IMR-90 (cell line): ENCODE measurements at regions not wholly inside any gene's neighbourhood (a gene's known extent, or its start where the extent isn't known, plus 50 kb on each side); places are given as distances from the start of the nearest gene placed in this dataset.

Source experiments
- ATAC-seq: fragments of 200-7000 bp; cut with Tn5 transposase; 2 replicates; pipeline ENCODE4 v1.9.1; 2020; ENCODE audit warnings: low read depth, mild to moderate bottlenecking, moderate library complexity
- BruUV-seq: library from RNA; stranded (reverse); fragments of 400-500 nt; replicated peaks from 2 replicates; lab custom pipeline; 2021; lab: Mats Ljungman, UMichigan
- CTCF ChIA-PET: fragments of 300-600 bp; formaldehyde crosslinking; extraction: SDS; loops from one replicate; lab custom pipeline; 2021; ENCODE audit warnings: antibody characterized with exemption; lab: Yijun Ruan, JAX
- POLR2A ChIA-PET: fragments of 300-600 bp; sonication (Branson Sonifier 250); formaldehyde crosslinking; loops from one replicate; lab custom pipeline; 2022; ENCODE audit warnings: antibody characterized with exemption; ENCODE audit not compliant: unreplicated experiment; lab: Charles Lee
- DNase-seq: peaks from one replicate; pipeline ENCODE4 v3.0.0; 2013
- H2AFZ ChIP-seq: replicated peaks from 2 replicates; pipeline ENCODE3; 2013; ENCODE audit warnings: low read length, mild to moderate bottlenecking; ENCODE audit not compliant: poor library complexity
- H2AK5ac ChIP-seq: 2 replicates; pipeline ENCODE4 v1.6.1; 2013; ENCODE audit warnings: low read depth, low read length, inconsistent platforms
- H2AK9ac ChIP-seq: replicated peaks from 2 replicates; pipeline ENCODE3; 2013; ENCODE audit warnings: mild to moderate bottlenecking, low read depth, low read length, moderate library complexity; ENCODE audit not compliant: poor library complexity
- H2BK120ac ChIP-seq: 2 replicates; pipeline ENCODE4 v1.6.1; 2013; ENCODE audit warnings: low read depth, low read length, inconsistent platforms
- H2BK15ac ChIP-seq: 3 replicates; pipeline ENCODE4 v1.6.1; 2013; ENCODE audit warnings: low read depth, low read length, inconsistent platforms
- H2BK20ac ChIP-seq: 2 replicates; pipeline ENCODE4 v1.6.1; 2013; ENCODE audit warnings: low read depth, mild to moderate bottlenecking, inconsistent platforms, low read length, moderate library complexity
- H2BK5ac ChIP-seq: 2 replicates; pipeline ENCODE4 v1.6.1; 2013; ENCODE audit warnings: mild to moderate bottlenecking, low read depth, low read length, inconsistent platforms; ENCODE audit not compliant: poor library complexity, severe bottlenecking
- H3K14ac ChIP-seq: replicated peaks from 2 replicates; pipeline ENCODE4 v1.6.1; 2013; ENCODE audit warnings: low read depth, low read length, inconsistent platforms
- H3K18ac ChIP-seq: 2 replicates; pipeline ENCODE4 v1.6.1; 2013; ENCODE audit warnings: low read depth, low read length, control low read depth
- H3K23ac ChIP-seq: 2 replicates; pipeline ENCODE4 v1.6.1; 2013; ENCODE audit warnings: low read depth, low read length, inconsistent platforms
- H3K27ac ChIP-seq: 2 replicates; pipeline ENCODE4 v1.5.1; 2013; ENCODE audit warnings: mild to moderate bottlenecking, control low read depth, low read length; ENCODE audit not compliant: insufficient read depth
- H3K27me3 ChIP-seq: 2 replicates; pipeline ENCODE4 v1.6.1; 2013; ENCODE audit warnings: low read length; ENCODE audit not compliant: control insufficient read depth, insufficient read depth
- H3K36me3 ChIP-seq: 2 replicates; pipeline ENCODE4 v1.6.1; 2013; ENCODE audit warnings: low read length, mixed read lengths; ENCODE audit not compliant: control insufficient read depth, insufficient read depth
- H3K4ac ChIP-seq: 2 replicates; pipeline ENCODE4 v1.6.1; 2013; ENCODE audit warnings: low read depth, low read length, inconsistent platforms
- H3K4me1 ChIP-seq: 2 replicates; pipeline ENCODE4 v1.6.1; 2013; ENCODE audit warnings: low read length, mixed read lengths; ENCODE audit not compliant: control insufficient read depth, insufficient read depth
- H3K4me2 ChIP-seq: 2 replicates; pipeline ENCODE4 v1.6.1; 2013; ENCODE audit warnings: low read depth, mild to moderate bottlenecking, control low read depth, low read length, moderate library complexity
- H3K4me3 ChIP-seq: 2 replicates; pipeline ENCODE4 v1.5.1; 2013; ENCODE audit warnings: low read depth, mild to moderate bottlenecking, control low read depth, low read length, moderate library complexity; ENCODE audit not compliant: insufficient read depth
- H3K56ac ChIP-seq: 2 replicates; pipeline ENCODE4 v1.6.1; 2013; ENCODE audit warnings: low read length, inconsistent platforms; ENCODE audit not compliant: insufficient read depth; ENCODE audit errors: extremely low read depth
- H3K79me1 ChIP-seq, 2 experiments: 2 replicates each; pipeline ENCODE4 v1.6.1; 2013; ENCODE audit warnings: low read length in 2 of 2, inconsistent platforms in 1 of 2, low read depth in 1 of 2
- H3K9ac ChIP-seq: 2 replicates; pipeline ENCODE4 v1.6.1; 2013; ENCODE audit warnings: low read depth, low read length, control low read depth
- H3K9me1 ChIP-seq: 2 replicates; pipeline ENCODE4 v1.6.1; 2013; ENCODE audit warnings: low read length, inconsistent platforms; ENCODE audit not compliant: insufficient read depth
- H3K9me3 ChIP-seq: 2 replicates; pipeline ENCODE4 v1.6.1; 2013; ENCODE audit warnings: low read length; ENCODE audit not compliant: control insufficient read depth, insufficient read depth
- H4K20me1 ChIP-seq: 2 replicates; pipeline ENCODE4 v1.6.1; 2013; ENCODE audit warnings: low read length, inconsistent platforms; ENCODE audit not compliant: insufficient read depth
- H4K5ac ChIP-seq: 2 replicates; pipeline ENCODE4 v1.6.1; 2013; ENCODE audit warnings: mild to moderate bottlenecking, low read depth, low read length, control low read depth
- H4K8ac ChIP-seq, 2 experiments: 2 replicates each; pipeline ENCODE4 v1.6.1; 2013; ENCODE audit warnings: low read depth in 2 of 2, low read length in 2 of 2, control low read depth in 1 of 2, inconsistent platforms in 1 of 2
- H4K91ac ChIP-seq: 2 replicates; pipeline ENCODE4 v1.6.1; 2013; ENCODE audit warnings: low read depth, low read length, inconsistent platforms; ENCODE audit not compliant: insufficient read depth
- CEBPB ChIP-seq: IDR thresholded peaks from 2 replicates; pipeline ENCODE4 v1.6.1; 2012; ENCODE audit warnings: low read depth, low read length, improper control_type of control experiment
- CHD1 ChIP-seq: IDR thresholded peaks from 2 replicates; pipeline ENCODE4 v1.6.1; 2012; ENCODE audit warnings: low read depth, low read length, improper control_type of control experiment
- FOS ChIP-seq: fragments of 150-350 bp; IDR thresholded peaks from 2 replicates; pipeline ENCODE4 v1.6.1; 2016; ENCODE audit warnings: low read depth, low read length
- MAFK ChIP-seq: IDR thresholded peaks from 2 replicates; pipeline ENCODE4 v1.6.1; 2012; ENCODE audit warnings: low read depth, low read length, improper control_type of control experiment
- MAZ ChIP-seq: IDR thresholded peaks from 2 replicates; pipeline ENCODE4 v1.6.1; 2012; ENCODE audit warnings: low read depth, mild to moderate bottlenecking, low read length, improper control_type of control experiment, moderate library complexity, borderline replicate concordance
- MXI1 ChIP-seq: IDR thresholded peaks from 2 replicates; pipeline ENCODE4 v1.6.1; 2012; ENCODE audit warnings: low read depth, mild to moderate bottlenecking, low read length, moderate library complexity, borderline replicate concordance
- POLR2A ChIP-seq: IDR thresholded peaks from 2 replicates; pipeline ENCODE4 v1.6.1; 2012; ENCODE audit warnings: mild to moderate bottlenecking, low read depth, low read length
- RAD21 ChIP-seq: IDR thresholded peaks from 2 replicates; pipeline ENCODE4 v1.6.1; 2012; ENCODE audit warnings: low read length, improper control_type of control experiment
- RCOR1 ChIP-seq: IDR thresholded peaks from 2 replicates; pipeline ENCODE4 v1.6.1; 2012; ENCODE audit warnings: mild to moderate bottlenecking, low read length, improper control_type of control experiment; ENCODE audit not compliant: insufficient replicate concordance
- RFX5 ChIP-seq: IDR thresholded peaks from 2 replicates; pipeline ENCODE4 v1.8.0; 2012; ENCODE audit warnings: low read depth, mild to moderate bottlenecking, low read length, moderate library complexity
- SMC3 ChIP-seq: fragments of 150-350 bp; IDR thresholded peaks from 2 replicates; pipeline ENCODE4 v1.6.1; 2016; ENCODE audit warnings: low read depth, mild to moderate bottlenecking, antibody characterized with exemption, low read length, moderate library complexity
- WGBS, 2 experiments: methylation state at CpG; one replicate each; pipeline versions ENCODE4 v1.1.5 to v1.1.7; 2013; ENCODE audit warnings: missing lambda C conversion rate in 2 of 2; ENCODE audit not compliant: insufficient read length in 1 of 2; ENCODE audit errors: extremely low coverage in 2 of 2; 5-methylcytosine and 5-hydroxymethylcytosine counted together
- dilution Hi-C: fragments of 300-500 bp; cut with HindIII; formaldehyde crosslinking; loops from one replicate; pipeline ENCODE4 v1.14.3; 2018; ENCODE audit warnings: low sequenced_read_pairs; ENCODE audit not compliant: unreplicated experiment
- in situ Hi-C: fragments of 300-500 bp; cut with MboI; formaldehyde crosslinking; loops from 3 replicates; pipeline ENCODE4 v1.14.3; 2019; ENCODE audit warnings: low sequenced_read_pairs, inconsistent platforms, mixed read lengths
- intact Hi-C: fragments of 100-400 bp; cut with micrococcal nuclease; formaldehyde crosslinking; loops from 2 replicates; pipeline ENCODE4 v1.10.0; 2022
- TF ChIP-seq, protein P1 (sequence below): fragments of 150-350 bp; IDR thresholded peaks from 2 replicates; pipeline ENCODE4 v1.6.1; 2017; ENCODE audit warnings: mild to moderate bottlenecking, antibody characterized with exemption, low read length, low read depth
- TF ChIP-seq, protein P2 (sequence below): fragments of 150-350 bp; IDR thresholded peaks from 2 replicates; pipeline ENCODE4 v1.6.1; 2016; ENCODE audit warnings: low read depth, mild to moderate bottlenecking, low read length, moderate library complexity, borderline replicate concordance

DNA sequence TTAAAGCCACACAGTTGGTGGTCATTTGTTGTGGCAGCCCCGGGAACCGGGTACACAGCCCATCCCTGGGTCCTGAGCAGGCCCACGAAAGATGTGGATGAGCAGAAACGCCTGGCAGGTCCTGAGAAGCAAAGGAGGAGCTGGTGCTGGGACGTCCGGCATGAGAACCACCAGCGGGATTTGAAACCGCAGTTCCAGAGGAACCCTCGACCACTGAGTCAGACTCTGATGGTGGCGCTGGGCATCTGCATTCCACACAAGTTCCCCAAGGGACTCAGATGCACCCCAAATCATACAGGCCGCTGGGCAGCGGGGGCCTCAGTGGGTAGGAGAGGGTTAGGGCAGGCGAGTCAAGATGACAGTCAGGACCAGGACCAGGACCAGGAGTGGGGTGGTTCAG is 363.0 kb downstream of the SHANK2 start:
- DNase-seq = no peak
- Histone ChIP-seq H3K4me1 (no peaks in the 10 kb centered on the region), H3K18ac (no peak overlapping the region), H3K9me1 (no peaks in the 10 kb centered on the region), H3K4me2 (no peak overlapping the region), H3K4ac (no peak overlapping the region), H3K23ac (no peak overlapping the region), H3K79me1 (no peaks in the 10 kb centered on the region), H2AK5ac (no peak overlapping the region), H3K36me3 (peaks cover 2% of the 10 kb centered on the region; the same call in 1 of the 2 replicates), H3K9me3 (peaks cover 9% of the 10 kb centered on the region; the same call in 1 of the 2 replicates), H3K14ac (no peak overlapping the region), H2AK9ac (peak overlapping the region; percentile 28), H3K4me3 (no peak overlapping the region), H3K27ac (no peak overlapping the region), H3K9ac (no peak overlapping the region), H2BK20ac (no peak overlapping the region), H3K56ac (no peak overlapping the region), H4K5ac (no peak overlapping the region), H4K8ac (no peak overlapping the region), H4K91ac (no peak overlapping the region), H2BK5ac (no peak overlapping the region), H3K27me3 (no peaks in the 10 kb centered on the region), H2AFZ (no peak overlapping the region), H2BK15ac (no peak overlapping the region), H2BK120ac (no peak overlapping the region), H4K20me1 (no peaks in the 10 kb centered on the region)
- ChIA-PET CTCF (no interaction called here), POLR2A (no interaction called here)
- BruUV-seq = no TSS peak
- in situ Hi-C loops (no loop called here), dilution Hi-C loops (no loop called here), intact Hi-C loops (no loop called here)
- WGBS, 2 experiments = 83% methylated on average over 3 of the region's 13 CpGs; no CpG with 5 or more reads in 1 of the 2 experiments
- TF ChIP-seq, protein P1, sequence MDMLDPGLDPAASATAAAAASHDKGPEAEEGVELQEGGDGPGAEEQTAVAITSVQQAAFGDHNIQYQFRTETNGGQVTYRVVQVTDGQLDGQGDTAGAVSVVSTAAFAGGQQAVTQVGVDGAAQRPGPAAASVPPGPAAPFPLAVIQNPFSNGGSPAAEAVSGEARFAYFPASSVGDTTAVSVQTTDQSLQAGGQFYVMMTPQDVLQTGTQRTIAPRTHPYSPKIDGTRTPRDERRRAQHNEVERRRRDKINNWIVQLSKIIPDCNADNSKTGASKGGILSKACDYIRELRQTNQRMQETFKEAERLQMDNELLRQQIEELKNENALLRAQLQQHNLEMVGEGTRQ = no peak
- no peak for TF ChIP-seq MXI1
- no peak for TF ChIP-seq CEBPB
- no peak for TF ChIP-seq RCOR1
- TF ChIP-seq, protein P2, sequence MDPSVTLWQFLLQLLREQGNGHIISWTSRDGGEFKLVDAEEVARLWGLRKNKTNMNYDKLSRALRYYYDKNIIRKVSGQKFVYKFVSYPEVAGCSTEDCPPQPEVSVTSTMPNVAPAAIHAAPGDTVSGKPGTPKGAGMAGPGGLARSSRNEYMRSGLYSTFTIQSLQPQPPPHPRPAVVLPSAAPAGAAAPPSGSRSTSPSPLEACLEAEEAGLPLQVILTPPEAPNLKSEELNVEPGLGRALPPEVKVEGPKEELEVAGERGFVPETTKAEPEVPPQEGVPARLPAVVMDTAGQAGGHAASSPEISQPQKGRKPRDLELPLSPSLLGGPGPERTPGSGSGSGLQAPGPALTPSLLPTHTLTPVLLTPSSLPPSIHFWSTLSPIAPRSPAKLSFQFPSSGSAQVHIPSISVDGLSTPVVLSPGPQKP = no peak
- no peak for TF ChIP-seq CHD1
- no peak for TF ChIP-seq RFX5
- TF ChIP-seq SMC3 = no peak
- no peak for TF ChIP-seq MAFK
- TF ChIP-seq FOS = no peak
- TF ChIP-seq RAD21 = no peak
- no peak for TF ChIP-seq MAZ
- TF ChIP-seq POLR2A = no peak
- ATAC-seq = no peak
